ENCODE measurements at regions not wholly inside any gene's neighbourhood (a gene's known extent, or its start where the extent isn't known, plus 50 kb on each side); places are given as distances from the start of the nearest gene placed in this dataset. TPM values are rescaled to one million over a fixed set of nuclear protein-coding genes. Genes with fewer than 3 reads are reported as not detected.

- Histone ChIP-seq H2BK5ac (ENCODE audit: low read length) (no peak overlapping the region), H3K36me3 (ENCODE audit: control insufficient read depth, insufficient read depth, low read length) (no peaks in the 10 kb centered on the region), H3K4me1 (ENCODE audit: control insufficient read depth, low read depth, low read length) (no peaks in the 10 kb centered on the region), H4K8ac (ENCODE audit: low read depth, low read length) (no peak overlapping the region), H3K79me2 (ENCODE audit: control insufficient read depth, insufficient read depth, low read length) (no peaks in the 10 kb centered on the region), H3K27me3 (ENCODE audit: insufficient read depth, low read length, poor library complexity) (no peaks in the 10 kb centered on the region), H2BK15ac (replicated peaks; ENCODE audit: low read depth) (no peak overlapping the region), H3K18ac (ENCODE audit: low read length) (no peak overlapping the region), H3K27ac (ENCODE audit: low read depth, low read length) (no peak overlapping the region), H3K4me3 (ENCODE audit: low read length) (no peak overlapping the region), H3K4me2 (ENCODE audit: low read length) (no peak overlapping the region), H2AK5ac (ENCODE audit: low read length) (no peak overlapping the region), H3K4ac (ENCODE audit: low read depth, low read length) (no peak overlapping the region), H2BK120ac (ENCODE audit: low read depth, low read length) (no peak overlapping the region), H3K23ac (ENCODE audit: low read length) (no peak overlapping the region), H4K5ac (ENCODE audit: low read length) (no peak overlapping the region), H3K79me1 (ENCODE audit: low read length) (no peaks in the 10 kb centered on the region), H3K9ac (ENCODE audit: low read length) (no peak overlapping the region), H3K56ac (ENCODE audit: low read length) (no peak overlapping the region)
- WGBS (ENCODE audit: extremely low coverage, insufficient coverage, low lambda C conversion rate): no CpG with 5 or more reads among the region's 5 CpGs
- DNase-seq: no peak
Observed at GRCh38 chr2:111712940-111713515, 171.0 kb downstream of the ANAPC1 start.

GRCh38 chr2:111715987-111716904, 167.7 kb downstream of the ANAPC1 start:
- Histone ChIP-seq H2AK5ac (ENCODE audit: low read length) (no peak overlapping the region), H3K9ac (ENCODE audit: low read length) (no peak overlapping the region), H3K23ac (ENCODE audit: low read length) (no peak overlapping the region), H3K4ac (ENCODE audit: low read depth, low read length) (no peak overlapping the region), H3K79me1 (ENCODE audit: low read length) (no peaks in the 10 kb centered on the region), H3K18ac (ENCODE audit: low read length) (no peak overlapping the region), H2BK120ac (ENCODE audit: low read depth, low read length) (no peak overlapping the region), H3K27me3 (ENCODE audit: insufficient read depth, low read length, poor library complexity) (no peaks in the 10 kb centered on the region), H2BK15ac (replicated peaks; ENCODE audit: low read depth) (no peak overlapping the region), H3K27ac (ENCODE audit: low read depth, low read length) (no peak overlapping the region), H4K8ac (ENCODE audit: low read depth, low read length) (no peak overlapping the region), H2BK5ac (ENCODE audit: low read length) (no peak overlapping the region), H3K36me3 (ENCODE audit: control insufficient read depth, insufficient read depth, low read length) (no peaks in the 10 kb centered on the region), H4K5ac (ENCODE audit: low read length) (no peak overlapping the region), H3K4me3 (ENCODE audit: low read length) (no peak overlapping the region), H3K4me2 (ENCODE audit: low read length) (no peak overlapping the region), H3K79me2 (ENCODE audit: control insufficient read depth, insufficient read depth, low read length) (no peaks in the 10 kb centered on the region), H3K4me1 (ENCODE audit: control insufficient read depth, low read depth, low read length) (no peaks in the 10 kb centered on the region), H3K56ac (ENCODE audit: low read length) (no peak overlapping the region)
- no peak for DNase-seq
- no CpG with 5 or more reads among the region's 13 CpGs for WGBS (ENCODE audit: extremely low coverage, insufficient coverage, low lambda C conversion rate)

GRCh38 chr2:111716905-111717775, 166.9 kb downstream of the ANAPC1 start:
- Histone ChIP-seq H3K4me1 (ENCODE audit: control insufficient read depth, low read depth, low read length) (no peaks in the 10 kb centered on the region), H3K27ac (ENCODE audit: low read depth, low read length) (no peak overlapping the region), H3K27me3 (ENCODE audit: insufficient read depth, low read length, poor library complexity) (no peaks in the 10 kb centered on the region), H3K56ac (ENCODE audit: low read length) (no peak overlapping the region), H3K23ac (ENCODE audit: low read length) (no peak overlapping the region), H4K5ac (ENCODE audit: low read length) (no peak overlapping the region), H2BK120ac (ENCODE audit: low read depth, low read length) (no peak overlapping the region), H3K4me2 (ENCODE audit: low read length) (no peak overlapping the region), H3K9ac (ENCODE audit: low read length) (no peak overlapping the region), H4K8ac (ENCODE audit: low read depth, low read length) (no peak overlapping the region), H3K79me1 (ENCODE audit: low read length) (no peaks in the 10 kb centered on the region), H2BK5ac (ENCODE audit: low read length) (no peak overlapping the region), H3K4ac (ENCODE audit: low read depth, low read length) (no peak overlapping the region), H2AK5ac (ENCODE audit: low read length) (no peak overlapping the region), H3K4me3 (ENCODE audit: low read length) (no peak overlapping the region), H2BK15ac (replicated peaks; ENCODE audit: low read depth) (no peak overlapping the region), H3K18ac (ENCODE audit: low read length) (no peak overlapping the region), H3K79me2 (ENCODE audit: control insufficient read depth, insufficient read depth, low read length) (no peaks in the 10 kb centered on the region), H3K36me3 (ENCODE audit: control insufficient read depth, insufficient read depth, low read length) (no peaks in the 10 kb centered on the region)
- WGBS (ENCODE audit: extremely low coverage, insufficient coverage, low lambda C conversion rate): no CpG with 5 or more reads among the region's 21 CpGs
- DNase-seq: no peak

Small RNA genes lying in the stretch of these regions (small RNA-seq; reads per million reads assigned to genes)
- gene MIR4435-2 (ENCODE audit: insufficient read depth): not detected
